ENCODE measurements at regions not wholly inside any gene's neighbourhood (a gene's known extent, or its start where the extent isn't known, plus 50 kb on each side); places are given as distances from the start of the nearest gene placed in this dataset.

- Histone ChIP-seq H3K27me3 (no peaks in the 10 kb centered on the region), H3K9me3 (no peaks in the 10 kb centered on the region), H3K4me3 (no peak overlapping the region), H3K36me3 (no peaks in the 10 kb centered on the region), H3K27ac (no peak overlapping the region), H3K4me1 (no peaks in the 10 kb centered on the region)
- DNase-seq (ENCODE audit: extremely low spot score in 2 of 2): no peak
- intact Hi-C loops (cut with DNase I): no loop called here
- no peak for TF ChIP-seq CTCF (IDR thresholded peaks at IDR 0.05)
- TF ChIP-seq POLR2AphosphoS5 (IDR thresholded peaks at IDR 0.05; ENCODE audit: insufficient read depth in 1 of 2, low read depth in 1 of 2): no peak
- TF ChIP-seq POLR2A (IDR thresholded peaks at IDR 0.05): no peak
These were observed 310.9 kb upstream of the LRFN5 start for GRCh38 chr14:41295734-41296133.

- no peak overlapping the region for H3K4me3 ChIP-seq
- TF ChIP-seq CTCF (IDR thresholded peaks at IDR 0.05) (no peak), POLR2A (IDR thresholded peaks at IDR 0.05) (no peak), POLR2AphosphoS5 (IDR thresholded peaks at IDR 0.05; ENCODE audit: insufficient read depth in 1 of 2, low read depth in 1 of 2) (no peak)
- H3K27ac ChIP-seq: no peak overlapping the region
- intact Hi-C loops (cut with DNase I): no loop called here
- H3K9me3 ChIP-seq: no peaks in the 10 kb centered on the region
- no peaks in the 10 kb centered on the region for H3K36me3 ChIP-seq
- no peak for DNase-seq (ENCODE audit: extremely low spot score in 2 of 2)
- no peaks in the 10 kb centered on the region for H3K4me1 ChIP-seq
- no peaks in the 10 kb centered on the region for H3K27me3 ChIP-seq
These were observed 317.7 kb upstream of the LRFN5 start for GRCh38 chr14:41289025-41289424.

GRCh38 chr14:41285186-41285748 is 321.4 kb upstream of the LRFN5 start:
- no peaks in the 10 kb centered on the region for H3K4me1 ChIP-seq
- no peak for TF ChIP-seq CTCF (IDR thresholded peaks at IDR 0.05)
- no peak for TF ChIP-seq POLR2AphosphoS5 (IDR thresholded peaks at IDR 0.05; ENCODE audit: insufficient read depth in 1 of 2, low read depth in 1 of 2)
- no peak for TF ChIP-seq POLR2A (IDR thresholded peaks at IDR 0.05)
- no peaks in the 10 kb centered on the region for H3K9me3 ChIP-seq
- H3K4me3 ChIP-seq: no peak overlapping the region
- DNase-seq (ENCODE audit: extremely low spot score in 2 of 2): no peak
- intact Hi-C loops (cut with DNase I): no loop called here
- H3K36me3 ChIP-seq: no peaks in the 10 kb centered on the region
- no peaks in the 10 kb centered on the region for H3K27me3 ChIP-seq
- no peak overlapping the region for H3K27ac ChIP-seq

- no peaks in the 10 kb centered on the region for H3K9me3 ChIP-seq
- no peak overlapping the region for H3K27ac ChIP-seq
- intact Hi-C loops (cut with DNase I): no loop called here
- H3K4me3 ChIP-seq: no peak overlapping the region
- H3K27me3 ChIP-seq: no peaks in the 10 kb centered on the region
- no peak for DNase-seq (ENCODE audit: extremely low spot score in 2 of 2)
- no peaks in the 10 kb centered on the region for H3K36me3 ChIP-seq
- no peak for TF ChIP-seq POLR2AphosphoS5 (IDR thresholded peaks at IDR 0.05; ENCODE audit: insufficient read depth in 1 of 2, low read depth in 1 of 2)
- no peak for TF ChIP-seq POLR2A (IDR thresholded peaks at IDR 0.05)
- no peak for TF ChIP-seq CTCF (IDR thresholded peaks at IDR 0.05)
- H3K4me1 ChIP-seq: no peaks in the 10 kb centered on the region
These were observed 325.9 kb upstream of the LRFN5 start for GRCh38 chr14:41280745-41281144.

GRCh38 chr14:41277450-41277849 is 329.2 kb upstream of the LRFN5 start:
- H3K9me3 ChIP-seq: no peaks in the 10 kb centered on the region
- H3K4me3 ChIP-seq: no peak overlapping the region
- H3K27ac ChIP-seq: no peak overlapping the region
- no peaks in the 10 kb centered on the region for H3K4me1 ChIP-seq
- TF ChIP-seq CTCF (IDR thresholded peaks at IDR 0.05): no peak
- no peak for TF ChIP-seq POLR2AphosphoS5 (IDR thresholded peaks at IDR 0.05; ENCODE audit: insufficient read depth in 1 of 2, low read depth in 1 of 2)
- TF ChIP-seq POLR2A (IDR thresholded peaks at IDR 0.05): no peak
- DNase-seq (ENCODE audit: extremely low spot score in 2 of 2): no peak
- no peaks in the 10 kb centered on the region for H3K27me3 ChIP-seq
- no peaks in the 10 kb centered on the region for H3K36me3 ChIP-seq
- intact Hi-C loops (cut with DNase I): no loop called here
